NT2/D1 (cell line): ENCODE measurements at regions not wholly inside any gene's neighbourhood (a gene's known extent, or its start where the extent isn't known, plus 50 kb on each side); places are given as distances from the start of the nearest gene placed in this dataset.

Source experiments
- DNase-seq: peaks from one replicate; pipeline ENCODE4 v3.0.0-alpha.2; 2011; ENCODE audit warnings: low read depth, low spot score
- H3K27me3 ChIP-seq: 2 replicates; pipeline ENCODE4 v1.6.0; 2011; ENCODE audit warnings: mild to moderate bottlenecking; ENCODE audit not compliant: insufficient read length, insufficient read depth
- H3K36me3 ChIP-seq: 2 replicates; pipeline ENCODE4 v1.6.1; 2011; ENCODE audit warnings: mild to moderate bottlenecking, low read length, mixed read lengths; ENCODE audit not compliant: insufficient read depth, insufficient read length
- H3K4me1 ChIP-seq: 2 replicates; pipeline ENCODE4 v1.5.1; 2011; ENCODE audit not compliant: insufficient read depth, insufficient read length
- H3K4me3 ChIP-seq: 2 replicates; pipeline ENCODE4 v1.5.1; 2011; ENCODE audit warnings: low read depth; ENCODE audit not compliant: insufficient read length
- H3K9ac ChIP-seq: 2 replicates; pipeline ENCODE4 v1.6.0; 2011; ENCODE audit warnings: low read depth; ENCODE audit not compliant: insufficient read length
- H3K9me3 ChIP-seq: 2 replicates; pipeline ENCODE4 v1.5.1; 2011; ENCODE audit warnings: mild to moderate bottlenecking, low read length; ENCODE audit not compliant: insufficient read depth
- SUZ12 ChIP-seq: IDR thresholded peaks from 2 replicates; pipeline ENCODE4 v1.6.1; 2011; ENCODE audit not compliant: insufficient read length, insufficient read depth; ENCODE audit errors: extremely low read depth
- YY1 ChIP-seq: IDR thresholded peaks from 2 replicates; pipeline ENCODE4 v1.6.1; 2011; ENCODE audit not compliant: insufficient read length, insufficient read depth
- ZNF274 ChIP-seq: IDR thresholded peaks from 2 replicates; pipeline ENCODE4 v1.6.1; 2011; ENCODE audit warnings: mild to moderate bottlenecking, low read depth, low read length

DNA sequence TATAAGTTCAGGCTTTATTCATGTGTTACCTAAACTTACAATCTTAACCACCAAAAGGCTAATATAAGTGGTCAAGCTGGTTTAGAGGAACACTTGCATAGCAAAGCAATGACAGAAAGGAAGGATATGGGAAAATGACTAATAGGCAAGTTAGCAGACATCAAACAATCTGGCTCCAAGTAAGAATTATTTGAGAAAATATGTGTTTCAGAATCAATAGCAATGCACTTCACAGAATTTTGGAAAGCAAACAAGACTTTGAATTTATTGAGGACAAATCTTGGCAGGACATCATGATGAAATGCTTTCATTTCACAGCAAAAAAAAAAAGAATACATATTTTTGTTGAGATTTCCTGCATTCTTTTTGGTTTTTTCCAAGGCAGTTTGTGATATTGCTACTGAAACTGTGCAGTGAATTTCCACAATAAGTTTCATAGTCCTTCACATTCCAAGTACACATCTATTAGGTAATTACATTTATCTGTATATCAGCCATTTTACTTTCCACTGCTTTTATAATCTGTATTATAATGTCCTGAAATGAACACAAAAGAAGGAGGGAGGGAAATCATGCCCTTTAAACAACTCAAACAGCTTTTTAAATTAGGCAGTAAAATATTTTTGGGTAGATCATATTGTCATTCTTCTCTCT is 417.9 kb downstream of the NR2F1-AS1 start:
- Histone ChIP-seq H3K36me3 (no peaks in the 10 kb centered on the region), H3K4me1 (no peaks in the 10 kb centered on the region), H3K27me3 (no peaks in the 10 kb centered on the region), H3K4me3 (no peak overlapping the region), H3K9ac (no peak overlapping the region), H3K9me3 (no peaks in the 10 kb centered on the region)
- no peak for DNase-seq
- no peak for TF ChIP-seq SUZ12
- no peak for TF ChIP-seq YY1
- TF ChIP-seq ZNF274: no peak

DNA sequence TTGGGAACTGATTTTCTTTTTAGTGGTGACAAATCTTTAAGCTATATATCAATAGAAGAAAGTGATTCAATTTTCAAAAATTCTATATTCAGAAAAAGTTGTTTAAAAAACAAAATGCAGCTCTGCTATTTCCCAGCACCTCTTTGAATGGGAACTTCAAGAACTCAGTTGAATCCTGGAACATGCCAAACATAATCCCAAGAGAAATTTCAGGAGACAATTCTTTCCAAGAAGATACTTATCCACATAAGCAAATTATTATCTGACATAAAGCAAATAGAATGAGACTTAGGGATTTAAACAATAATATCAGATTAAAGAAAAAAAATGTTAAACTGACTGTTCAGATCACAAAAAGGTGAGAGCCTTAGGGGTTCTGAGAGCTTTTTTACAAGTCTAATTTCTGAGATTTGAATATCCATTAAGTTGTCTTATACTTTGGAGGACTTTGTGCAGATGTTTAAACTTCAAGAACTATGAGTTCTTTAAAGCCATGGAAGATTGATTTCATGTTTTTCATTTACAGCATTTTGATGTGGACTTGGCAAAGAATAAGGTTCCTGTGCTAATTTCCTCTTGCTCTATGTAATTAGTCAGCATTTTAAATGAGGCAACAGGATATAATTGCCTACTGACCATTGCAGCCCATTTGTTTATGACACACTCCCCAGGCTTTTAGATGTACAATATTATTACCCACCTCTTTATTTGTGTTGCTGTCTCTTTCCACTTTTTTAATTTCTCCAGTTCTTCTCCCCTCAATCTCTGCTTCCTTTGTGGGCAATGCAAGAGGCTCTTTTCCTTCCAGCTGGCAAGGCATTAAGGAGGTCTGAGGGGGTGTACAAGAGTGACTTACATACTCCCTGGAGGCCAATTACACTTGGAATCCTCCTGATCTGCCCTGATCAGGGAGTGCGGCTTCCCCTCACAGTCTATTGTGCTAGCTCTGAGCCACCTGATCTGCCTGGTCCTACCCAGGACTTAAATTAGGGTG is 419.1 kb downstream of the NR2F1-AS1 start:
- no peaks in the 10 kb centered on the region for H3K9me3 ChIP-seq
- no peak overlapping the region for H3K4me3 ChIP-seq
- H3K4me1 ChIP-seq: no peaks in the 10 kb centered on the region
- DNase-seq: no peak
- no peak overlapping the region for H3K9ac ChIP-seq
- H3K36me3 ChIP-seq: no peaks in the 10 kb centered on the region
- no peak for TF ChIP-seq YY1
- TF ChIP-seq ZNF274: no peak
- TF ChIP-seq SUZ12: no peak
- no peaks in the 10 kb centered on the region for H3K27me3 ChIP-seq

DNA sequence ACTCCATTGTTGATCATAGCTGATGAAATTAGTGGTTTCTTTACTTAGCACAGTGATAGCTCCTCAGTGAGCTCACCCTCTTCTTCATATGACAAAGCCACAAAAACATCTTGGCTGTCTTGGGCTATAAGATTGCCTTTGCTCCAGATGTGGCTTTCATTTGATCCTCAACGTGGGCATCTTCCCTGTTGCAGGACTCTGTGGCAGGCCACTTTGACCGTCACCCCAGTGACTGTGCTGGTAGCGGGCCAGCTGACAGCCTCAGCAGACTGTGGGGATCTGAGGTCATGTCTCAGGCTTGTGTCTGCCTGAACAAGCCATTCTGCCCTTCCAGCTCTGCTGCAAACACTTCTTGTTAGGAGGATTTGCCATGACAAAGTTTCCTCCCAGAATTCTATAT is 422.2 kb downstream of the NR2F1-AS1 start:
- Histone ChIP-seq H3K27me3 (no peaks in the 10 kb centered on the region), H3K4me3 (no peak overlapping the region), H3K4me1 (no peaks in the 10 kb centered on the region), H3K9ac (no peak overlapping the region), H3K36me3 (no peaks in the 10 kb centered on the region), H3K9me3 (no peaks in the 10 kb centered on the region)
- TF ChIP-seq YY1 (no peak), SUZ12 (no peak), ZNF274 (no peak)
- DNase-seq: no peak

DNA sequence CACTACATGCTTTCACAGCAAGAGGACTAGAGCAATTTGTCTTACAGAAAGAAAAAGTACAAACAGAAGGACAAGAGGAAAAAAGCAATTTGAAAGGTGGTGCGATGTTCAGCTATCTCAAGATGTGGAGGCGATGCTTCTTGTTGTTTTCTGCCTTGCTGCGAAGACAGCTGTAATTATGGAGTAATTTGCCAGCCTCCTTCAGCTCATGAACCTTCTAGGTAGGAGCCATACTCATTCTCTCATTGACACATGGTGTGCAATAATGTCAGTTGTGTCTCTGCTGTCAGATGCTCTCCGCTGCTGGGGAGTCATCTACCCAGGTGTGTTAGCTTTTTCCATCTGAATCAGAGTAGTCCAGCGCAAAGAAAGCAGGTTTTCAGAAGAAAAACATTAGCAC is 424.5 kb downstream of the NR2F1-AS1 start:
- H3K9me3 ChIP-seq: no peaks in the 10 kb centered on the region
- H3K9ac ChIP-seq: no peak overlapping the region
- no peak overlapping the region for H3K4me3 ChIP-seq
- H3K4me1 ChIP-seq: no peaks in the 10 kb centered on the region
- DNase-seq: no peak
- no peaks in the 10 kb centered on the region for H3K27me3 ChIP-seq
- H3K36me3 ChIP-seq: no peaks in the 10 kb centered on the region
- TF ChIP-seq YY1: no peak
- TF ChIP-seq ZNF274: no peak
- no peak for TF ChIP-seq SUZ12

DNA sequence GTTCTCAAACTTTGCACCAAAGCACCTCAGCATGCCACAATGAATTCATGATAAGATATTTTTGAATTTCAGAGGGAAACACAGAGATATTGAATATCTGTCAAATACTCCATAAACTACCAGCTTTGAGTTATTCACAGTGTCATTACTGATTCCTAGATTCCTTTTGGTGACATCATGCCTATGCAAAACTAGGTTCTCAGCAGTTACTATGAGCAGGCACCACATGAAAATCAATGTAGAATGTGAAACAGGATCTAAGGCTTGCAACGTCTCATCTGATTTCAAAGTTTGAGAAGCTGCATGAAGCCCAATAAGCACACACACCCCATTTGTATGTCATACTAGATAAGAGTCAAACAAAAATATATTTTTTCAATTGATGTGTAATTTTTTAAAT is 426.5 kb downstream of the NR2F1-AS1 start:
- Histone ChIP-seq H3K9me3 (no peaks in the 10 kb centered on the region), H3K4me3 (no peak overlapping the region), H3K36me3 (no peaks in the 10 kb centered on the region), H3K4me1 (no peaks in the 10 kb centered on the region), H3K9ac (no peak overlapping the region), H3K27me3 (no peaks in the 10 kb centered on the region)
- no peak for DNase-seq
- TF ChIP-seq ZNF274: no peak
- no peak for TF ChIP-seq YY1
- TF ChIP-seq SUZ12: no peak

DNA sequence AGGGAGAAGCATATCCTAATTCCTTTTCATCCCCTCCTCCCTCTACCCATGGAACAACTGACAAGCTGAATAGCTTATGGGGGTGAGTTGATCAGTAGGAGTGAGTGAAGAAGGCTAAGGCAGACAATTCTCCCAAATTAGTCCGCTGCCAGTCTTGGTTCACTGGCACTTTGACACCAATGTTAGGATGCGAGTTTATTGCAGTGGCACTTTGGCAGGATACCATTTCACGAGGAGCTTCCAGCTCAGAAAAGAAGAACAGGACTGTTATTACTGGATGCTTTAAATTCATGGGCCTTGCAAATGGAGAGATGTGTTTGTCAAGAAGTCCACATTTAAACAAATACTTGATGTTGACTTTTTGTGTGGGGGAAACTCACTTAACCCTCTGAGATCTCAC is 427.6 kb downstream of the NR2F1-AS1 start:
- Histone ChIP-seq H3K9ac (no peak overlapping the region), H3K4me1 (no peaks in the 10 kb centered on the region), H3K9me3 (no peaks in the 10 kb centered on the region), H3K36me3 (no peaks in the 10 kb centered on the region), H3K27me3 (no peaks in the 10 kb centered on the region), H3K4me3 (no peak overlapping the region)
- TF ChIP-seq YY1: no peak
- no peak for TF ChIP-seq ZNF274
- no peak for DNase-seq

DNA sequence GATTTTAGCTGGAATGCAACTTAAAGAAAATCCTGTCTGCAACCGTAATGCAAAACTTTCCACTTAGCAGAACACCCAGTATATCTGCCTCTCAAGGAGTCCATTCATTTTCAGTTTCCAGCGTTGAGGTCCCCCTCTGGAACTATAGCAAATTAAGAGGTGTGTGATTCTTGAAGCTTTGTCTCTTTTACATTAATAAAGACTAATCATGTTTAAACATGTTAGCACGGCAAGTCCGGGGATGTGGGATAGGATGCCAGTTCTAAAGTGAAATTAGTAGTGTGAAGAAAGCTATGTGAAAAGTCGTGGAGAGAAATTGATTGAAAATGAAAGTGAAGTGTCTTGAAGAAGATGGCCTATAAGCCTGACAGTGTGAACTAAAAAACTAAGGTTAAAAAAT is 429.1 kb downstream of the NR2F1-AS1 start:
- DNase-seq: no peak
- no peaks in the 10 kb centered on the region for H3K4me1 ChIP-seq
- H3K9ac ChIP-seq: no peak overlapping the region
- no peaks in the 10 kb centered on the region for H3K36me3 ChIP-seq
- H3K9me3 ChIP-seq: no peaks in the 10 kb centered on the region
- TF ChIP-seq YY1 (no peak), ZNF274 (no peak), SUZ12 (no peak)
- H3K27me3 ChIP-seq: no peaks in the 10 kb centered on the region
- H3K4me3 ChIP-seq: no peak overlapping the region
